ENCODE measurements at regions not wholly inside any gene's neighbourhood (a gene's known extent, or its start where the extent isn't known, plus 50 kb on each side); places are given as distances from the start of the nearest gene placed in this dataset.

DNA sequence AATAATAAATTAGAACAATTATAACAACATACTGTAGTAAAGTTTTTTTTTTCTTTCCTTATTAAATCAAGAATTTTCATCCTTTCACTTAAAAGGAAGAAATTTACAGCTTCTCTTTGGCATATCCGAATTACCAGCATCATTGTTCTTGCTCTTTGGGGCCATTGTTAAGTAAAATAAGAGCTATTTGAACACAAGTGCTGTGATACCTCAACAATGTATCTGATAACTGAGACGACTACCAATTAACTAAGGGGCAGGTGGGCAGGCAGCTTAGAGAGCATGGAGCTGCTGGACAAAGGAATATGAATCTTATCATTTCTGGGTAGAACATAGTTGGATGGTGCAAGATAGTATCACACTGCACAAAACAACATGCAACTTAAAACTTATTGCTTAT is 719.9 kb upstream of the TMPRSS15 start:
- ATAC-seq (no peak), DNase-seq (ENCODE audit: extremely low read depth in 1 of 4, low spot score in 3 of 4) (no peak), FAIRE-seq (no peak)
- TF ChIP-seq RUNX1 (IDR thresholded peaks at IDR 0.05; ENCODE audit: low read depth), result no peak
- TF ChIP-seq ESRRA (IDR thresholded peaks at IDR 0.05; ENCODE audit: borderline replicate concordance, low read depth), result no peak
- TF ChIP-seq FOSL1 (tag; conservative IDR thresholded peaks at IDR 0.05), result no peak
- intact Hi-C loops (cut with micrococcal nuclease), result no loop called here
- Histone ChIP-seq H3K9ac (ENCODE audit: insufficient read depth in 1 of 2, low read depth in 2 of 2, low read length in 2 of 2) (no peak overlapping the region), H4K20me1 (replicated peaks; ENCODE audit: control insufficient read depth, insufficient read depth, low read length) (no peaks in the 10 kb centered on the region), H3K9me3 (replicated peaks; ENCODE audit: control insufficient read depth, insufficient read depth, low read depth, low read length) (no peaks in the 10 kb centered on the region; the same call in 1 of the 2 replicates), H3K27me3 (ENCODE audit: control insufficient read depth in 2 of 2, insufficient read depth in 2 of 2, low read length in 2 of 2) (no peaks in the 10 kb centered on the region), H3K9me1 (ENCODE audit: control insufficient read depth, insufficient read depth, low read length) (no peaks in the 10 kb centered on the region), H3K79me2 (ENCODE audit: control insufficient read depth, insufficient read depth, low read length) (no peaks in the 10 kb centered on the region), H3K27ac (ENCODE audit: extremely low read depth, low read depth, low read length) (no peak overlapping the region), H2AFZ (ENCODE audit: low read depth, low read length) (no peak overlapping the region), H3K36me3 (ENCODE audit: control insufficient read depth, insufficient read depth, low read length) (no peaks in the 10 kb centered on the region), H3K4me3 (no peak overlapping the region), H3K4me2 (ENCODE audit: insufficient read depth, low read length) (no peak overlapping the region), H3K4me1 (replicated peaks in 1 of 2; ENCODE audit: control insufficient read depth in 2 of 2, insufficient read depth in 2 of 2, low read length in 2 of 2) (no peaks in the 10 kb centered on the region)
- WGBS (ENCODE audit: insufficient coverage, low coverage, missing lambda C conversion rate), result 3% methylated on average over 2 of the region's 2 CpGs
- no TSS peak for BruUV-seq (replicated peaks)
- ChIA-PET CTCF (ENCODE audit: low intra/inter-chr PET ratio) (no interaction called here), POLR2A (no interaction called here)
- in situ Hi-C loops (cut with MboI), result no loop called here

DNA sequence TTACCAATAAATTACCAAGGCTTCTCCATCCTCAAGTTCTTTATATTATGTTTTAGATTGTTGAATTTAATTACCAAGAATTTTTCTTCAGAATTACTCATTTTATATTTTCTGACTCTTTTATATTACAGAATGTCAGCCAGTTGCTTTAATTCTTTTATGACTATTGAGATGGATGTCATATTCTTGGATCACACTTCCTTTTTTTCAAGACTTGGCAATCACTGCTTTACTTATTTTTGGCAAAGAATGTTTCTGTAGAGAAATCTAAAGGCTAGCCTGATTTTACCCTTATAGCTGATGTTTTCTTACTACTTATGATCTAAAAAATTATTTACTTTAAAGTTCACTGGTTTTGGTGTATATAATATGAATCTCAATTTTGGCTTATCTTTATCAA is 721.1 kb upstream of the TMPRSS15 start:
- BruUV-seq (replicated peaks), result no TSS peak
- no peaks in the 10 kb centered on the region for H3K79me2 ChIP-seq (ENCODE audit: control insufficient read depth, insufficient read depth, low read length)
- DNase-seq (ENCODE audit: extremely low read depth in 1 of 4, low spot score in 3 of 4) (no peak), ATAC-seq (no peak), FAIRE-seq (no peak)
- no peaks in the 10 kb centered on the region for H3K4me1 ChIP-seq (replicated peaks in 1 of 2; ENCODE audit: control insufficient read depth in 2 of 2, insufficient read depth in 2 of 2, low read length in 2 of 2)
- H3K27ac ChIP-seq (ENCODE audit: extremely low read depth, low read depth, low read length), result no peak overlapping the region
- H2AFZ ChIP-seq (ENCODE audit: low read depth, low read length), result no peak overlapping the region
- H3K27me3 ChIP-seq (ENCODE audit: control insufficient read depth in 2 of 2, insufficient read depth in 2 of 2, low read length in 2 of 2), result no peaks in the 10 kb centered on the region
- in situ Hi-C loops (cut with MboI), result no loop called here
- no peaks in the 10 kb centered on the region for H3K36me3 ChIP-seq (ENCODE audit: control insufficient read depth, insufficient read depth, low read length)
- intact Hi-C loops (cut with micrococcal nuclease), result no loop called here
- H3K9me1 ChIP-seq (ENCODE audit: control insufficient read depth, insufficient read depth, low read length), result no peaks in the 10 kb centered on the region
- H3K4me3 ChIP-seq, result no peak overlapping the region
- no peak overlapping the region for H3K4me2 ChIP-seq (ENCODE audit: insufficient read depth, low read length)
- ChIA-PET CTCF (ENCODE audit: low intra/inter-chr PET ratio) (no interaction called here), POLR2A (no interaction called here)
- no peaks in the 10 kb centered on the region for H4K20me1 ChIP-seq (replicated peaks; ENCODE audit: control insufficient read depth, insufficient read depth, low read length)
- H3K9ac ChIP-seq (ENCODE audit: insufficient read depth in 1 of 2, low read depth in 2 of 2, low read length in 2 of 2), result no peak overlapping the region
- no peaks in the 10 kb centered on the region; the same call in 1 of the 2 replicates for H3K9me3 ChIP-seq (replicated peaks; ENCODE audit: control insufficient read depth, insufficient read depth, low read depth, low read length)
- TF ChIP-seq, protein P1, sequence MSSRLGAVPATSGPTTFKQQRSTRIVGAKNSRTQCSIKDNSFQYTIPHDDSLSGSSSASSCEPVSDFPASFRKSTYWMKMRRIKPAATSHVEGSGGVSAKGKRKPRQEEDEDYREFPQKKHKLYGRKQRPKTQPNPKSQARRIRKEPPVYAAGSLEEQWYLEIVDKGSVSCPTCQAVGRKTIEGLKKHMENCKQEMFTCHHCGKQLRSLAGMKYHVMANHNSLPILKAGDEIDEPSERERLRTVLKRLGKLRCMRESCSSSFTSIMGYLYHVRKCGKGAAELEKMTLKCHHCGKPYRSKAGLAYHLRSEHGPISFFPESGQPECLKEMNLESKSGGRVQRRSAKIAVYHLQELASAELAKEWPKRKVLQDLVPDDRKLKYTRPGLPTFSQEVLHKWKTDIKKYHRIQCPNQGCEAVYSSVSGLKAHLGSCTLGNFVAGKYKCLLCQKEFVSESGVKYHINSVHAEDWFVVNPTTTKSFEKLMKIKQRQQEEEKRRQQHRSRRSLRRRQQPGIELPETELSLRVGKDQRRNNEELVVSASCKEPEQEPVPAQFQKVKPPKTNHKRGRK (tag; IDR thresholded peaks at IDR 0.05), result no peak
- TF ChIP-seq HNRNPH1 (optimal IDR thresholded peaks at IDR 0.05; ENCODE audit: low read depth, low read length) (no peak), ZNF23 (CRISPR knock-in tag; IDR thresholded peaks at IDR 0.05) (no peak), ATF1 (CRISPR knock-in tag; IDR thresholded peaks at IDR 0.05) (no peak), ATF1 (tag; IDR thresholded peaks at IDR 0.05) (no peak), ZNF133 (CRISPR knock-in tag; IDR thresholded peaks at IDR 0.05) (no peak), HLTF (IDR thresholded peaks at IDR 0.05) (no peak), PHB (CRISPR knock-in tag; IDR thresholded peaks at IDR 0.05) (no peak)
- TF ChIP-seq, protein P2, sequence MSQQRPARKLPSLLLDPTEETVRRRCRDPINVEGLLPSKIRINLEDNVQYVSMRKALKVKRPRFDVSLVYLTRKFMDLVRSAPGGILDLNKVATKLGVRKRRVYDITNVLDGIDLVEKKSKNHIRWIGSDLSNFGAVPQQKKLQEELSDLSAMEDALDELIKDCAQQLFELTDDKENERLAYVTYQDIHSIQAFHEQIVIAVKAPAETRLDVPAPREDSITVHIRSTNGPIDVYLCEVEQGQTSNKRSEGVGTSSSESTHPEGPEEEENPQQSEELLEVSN (IDR thresholded peaks at IDR 0.05; ENCODE audit: borderline replicate concordance in 1 of 2, extremely low read depth in 1 of 2, insufficient read depth in 1 of 2, insufficient read length in 1 of 2, low read depth in 1 of 2, low read length in 1 of 2, poor library complexity in 1 of 2, severe bottlenecking in 1 of 2), result no peak
- TF ChIP-seq, protein P3, sequence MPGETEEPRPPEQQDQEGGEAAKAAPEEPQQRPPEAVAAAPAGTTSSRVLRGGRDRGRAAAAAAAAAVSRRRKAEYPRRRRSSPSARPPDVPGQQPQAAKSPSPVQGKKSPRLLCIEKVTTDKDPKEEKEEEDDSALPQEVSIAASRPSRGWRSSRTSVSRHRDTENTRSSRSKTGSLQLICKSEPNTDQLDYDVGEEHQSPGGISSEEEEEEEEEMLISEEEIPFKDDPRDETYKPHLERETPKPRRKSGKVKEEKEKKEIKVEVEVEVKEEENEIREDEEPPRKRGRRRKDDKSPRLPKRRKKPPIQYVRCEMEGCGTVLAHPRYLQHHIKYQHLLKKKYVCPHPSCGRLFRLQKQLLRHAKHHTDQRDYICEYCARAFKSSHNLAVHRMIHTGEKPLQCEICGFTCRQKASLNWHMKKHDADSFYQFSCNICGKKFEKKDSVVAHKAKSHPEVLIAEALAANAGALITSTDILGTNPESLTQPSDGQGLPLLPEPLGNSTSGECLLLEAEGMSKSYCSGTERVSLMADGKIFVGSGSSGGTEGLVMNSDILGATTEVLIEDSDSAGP (CRISPR knock-in tag; IDR thresholded peaks at IDR 0.05), result no peak

Measured in K562 (cell line).